Neuronal stem cell (in vitro differentiated cells): ENCODE measurements at regions not wholly inside any gene's neighbourhood (a gene's known extent, or its start where the extent isn't known, plus 50 kb on each side); places are given as distances from the start of the nearest gene placed in this dataset.

ENCODE experiments used
- DNase-seq: peaks from one replicate; pipeline ENCODE4 v3.0.0-alpha.2; 2013; ENCODE audit warnings: low spot score
- H2AFZ ChIP-seq: one replicate; pipeline ENCODE4 v1.6.1; 2013; ENCODE audit warnings: mild to moderate bottlenecking, low read length, inconsistent platforms
- H2AK5ac ChIP-seq: 2 replicates; pipeline ENCODE4 v1.6.1; 2013; ENCODE audit warnings: low read depth, mild to moderate bottlenecking, inconsistent platforms, low read length, moderate library complexity, mixed read lengths
- H2BK120ac ChIP-seq: 2 replicates; pipeline ENCODE4 v1.6.1; 2013; ENCODE audit warnings: low read depth, mild to moderate bottlenecking, inconsistent platforms, low read length, moderate library complexity, mixed read lengths
- H2BK12ac ChIP-seq: one replicate; pipeline ENCODE4 v1.6.1; 2013; ENCODE audit warnings: low read length, inconsistent platforms
- H2BK15ac ChIP-seq: 2 replicates; pipeline ENCODE4 v1.6.1; 2013; ENCODE audit warnings: mild to moderate bottlenecking, low read length, inconsistent platforms, mixed read lengths
- H2BK5ac ChIP-seq: one replicate; pipeline ENCODE4 v1.6.1; 2013; ENCODE audit warnings: inconsistent platforms, mild to moderate bottlenecking, low read length, moderate library complexity
- H3K14ac ChIP-seq: one replicate; pipeline ENCODE4 v1.6.1; 2013; ENCODE audit warnings: low read length, inconsistent platforms
- H3K18ac ChIP-seq: 2 replicates; pipeline ENCODE4 v1.6.1; 2013; ENCODE audit warnings: low read length, inconsistent platforms
- H3K23ac ChIP-seq: 2 replicates; pipeline ENCODE4 v1.6.1; 2013; ENCODE audit warnings: low read depth, mild to moderate bottlenecking, mixed read lengths, low read length, inconsistent platforms; ENCODE audit not compliant: poor library complexity
- H3K27ac ChIP-seq: replicated peaks from 3 replicates; pipeline ENCODE4 v1.5.1; 2013; ENCODE audit warnings: low read length, inconsistent platforms
- H3K27me3 ChIP-seq, 3 experiments: 2 replicates each; pipeline ENCODE4 v1.6.1; 2013; ENCODE audit warnings: low read length in 3 of 3, mild to moderate bottlenecking in 2 of 3, inconsistent platforms in 1 of 3, low read depth in 1 of 3, mixed read lengths in 1 of 3, moderate library complexity in 1 of 3; ENCODE audit not compliant: control insufficient read depth in 3 of 3, insufficient read depth in 3 of 3
- H3K36me3 ChIP-seq, 2 donors: replicated peaks in 1 of 2; 2 replicates each; pipeline ENCODE4 v1.6.1; 2013; ENCODE audit warnings: low read length in 2 of 2; ENCODE audit not compliant: control insufficient read depth in 2 of 2, insufficient read depth in 2 of 2
- H3K4ac ChIP-seq: 2 replicates; pipeline ENCODE4 v1.6.1; 2013; ENCODE audit warnings: inconsistent platforms, mild to moderate bottlenecking, low read length, moderate library complexity
- H3K4me1 ChIP-seq, 2 donors: 1 replicate in 1 of 2; 2 replicates in 1 of 2; pipeline ENCODE4 v1.6.1; 2013; ENCODE audit warnings: low read length in 2 of 2, low read depth in 1 of 2; ENCODE audit not compliant: control insufficient read depth in 2 of 2, insufficient read depth in 1 of 2
- H3K4me2 ChIP-seq: one replicate; pipeline ENCODE4 v1.6.1; 2013; ENCODE audit warnings: mild to moderate bottlenecking, low read length, inconsistent platforms; ENCODE audit not compliant: insufficient read depth, poor library complexity, severe bottlenecking
- H3K4me3 ChIP-seq, 2 donors: 2 replicates each; pipeline ENCODE4 v1.5.1; 2013; ENCODE audit warnings: low read length in 2 of 2, mild to moderate bottlenecking in 2 of 2, inconsistent platforms in 1 of 2, moderate library complexity in 1 of 2
- H3K79me1 ChIP-seq: one replicate; pipeline ENCODE4 v1.6.1; 2013; ENCODE audit warnings: low read depth, mild to moderate bottlenecking, inconsistent platforms, low read length, moderate library complexity
- H3K9ac ChIP-seq: one replicate; pipeline ENCODE4 v1.6.1; 2013; ENCODE audit warnings: mild to moderate bottlenecking, low read depth, low read length, inconsistent platforms; ENCODE audit not compliant: poor library complexity
- H3K9me3 ChIP-seq, 2 donors: replicated peaks in 1 of 2; 2 replicates each; pipeline versions ENCODE3 to v1.6.1; 2013; ENCODE audit warnings: low read length in 2 of 2, mild to moderate bottlenecking in 2 of 2, inconsistent platforms in 1 of 2, low read depth in 1 of 2, mixed read lengths in 1 of 2, moderate library complexity in 1 of 2; ENCODE audit not compliant: control insufficient read depth in 2 of 2, insufficient read depth in 1 of 2
- H4K8ac ChIP-seq: one replicate; pipeline ENCODE4 v1.6.1; 2013; ENCODE audit warnings: low read depth, mild to moderate bottlenecking, inconsistent platforms, low read length, moderate library complexity
- H4K91ac ChIP-seq: one replicate; pipeline ENCODE4 v1.6.1; 2013; ENCODE audit warnings: low read length, low read depth, mild to moderate bottlenecking, inconsistent platforms; ENCODE audit not compliant: poor library complexity
- WGBS, 2 donors: extraction: QIAGEN DNeasy Blood & Tissue Kit; methylation state at CpG; one replicate each; pipeline ENCODE4 v1.1.7; 2013; ENCODE audit warnings: missing lambda C conversion rate in 2 of 2, mixed read lengths in 1 of 2; ENCODE audit not compliant: insufficient read length in 2 of 2, insufficient replicate concordance in 1 of 2; ENCODE audit errors: extremely low coverage in 2 of 2; 5-methylcytosine and 5-hydroxymethylcytosine counted together

DNA sequence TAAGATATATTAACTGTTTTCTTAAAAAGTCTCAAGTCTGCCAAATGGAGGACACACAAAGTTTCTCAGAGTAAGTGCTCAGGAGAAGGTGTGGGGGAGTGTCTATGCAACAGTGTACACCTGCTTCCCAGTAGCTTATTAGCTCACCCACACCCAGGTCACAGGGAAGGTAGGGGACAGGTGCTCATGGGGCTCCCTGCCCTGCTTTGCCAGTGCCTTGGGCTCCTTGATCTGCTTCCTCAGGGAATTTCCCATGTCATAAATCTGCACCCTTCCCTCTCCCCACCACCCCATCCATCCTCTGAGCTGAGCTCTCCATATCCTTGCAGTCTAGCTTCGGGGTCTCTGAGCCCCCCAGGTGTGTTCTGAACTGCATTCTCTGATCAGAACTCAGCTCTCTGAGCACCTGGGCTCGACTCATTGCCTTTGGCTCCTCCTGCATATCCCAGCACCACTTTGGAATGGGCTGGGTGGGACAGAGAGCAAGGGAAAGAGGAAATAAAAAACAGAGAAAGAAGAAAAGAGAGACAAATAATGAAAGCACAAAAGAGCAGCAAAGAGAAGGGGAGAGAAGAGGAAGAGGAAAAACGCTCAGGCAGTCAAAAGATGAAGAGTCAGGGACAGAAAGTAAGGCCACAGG, 87.0 kb upstream of the ATP1B1 start:
- H3K18ac ChIP-seq, result no peak overlapping the region
- H4K8ac ChIP-seq, result no peak overlapping the region
- no peak overlapping the region for H2AFZ ChIP-seq
- H3K9me3 ChIP-seq, result no peaks in the 10 kb centered on the region
- no peaks in the 10 kb centered on the region for H3K36me3 ChIP-seq
- H2BK12ac ChIP-seq, result no peak overlapping the region
- H3K27ac ChIP-seq, result no peak overlapping the region
- no peak overlapping the region for H2BK120ac ChIP-seq
- no peak overlapping the region for H3K14ac ChIP-seq
- H2BK15ac ChIP-seq, result no peak overlapping the region
- no peaks in the 10 kb centered on the region for H3K79me1 ChIP-seq
- no peak for DNase-seq
- peaks cover 0 to 4% (median 0%) of the 10 kb centered on the region in 3 experiments for H3K27me3 ChIP-seq
- no peak overlapping the region for H2AK5ac ChIP-seq
- no peak overlapping the region for H3K4me3 ChIP-seq
- H3K4me1 ChIP-seq, result no peaks in the 10 kb centered on the region
- H3K4me2 ChIP-seq, result no peak overlapping the region
- H3K9ac ChIP-seq, result no peak overlapping the region
- no peak overlapping the region for H4K91ac ChIP-seq
- WGBS, 2 donors, result no CpG with 5 or more reads among the region's 3 CpGs
- no peak overlapping the region for H3K4ac ChIP-seq
- H3K23ac ChIP-seq, result no peak overlapping the region
- no peak overlapping the region for H2BK5ac ChIP-seq

DNA sequence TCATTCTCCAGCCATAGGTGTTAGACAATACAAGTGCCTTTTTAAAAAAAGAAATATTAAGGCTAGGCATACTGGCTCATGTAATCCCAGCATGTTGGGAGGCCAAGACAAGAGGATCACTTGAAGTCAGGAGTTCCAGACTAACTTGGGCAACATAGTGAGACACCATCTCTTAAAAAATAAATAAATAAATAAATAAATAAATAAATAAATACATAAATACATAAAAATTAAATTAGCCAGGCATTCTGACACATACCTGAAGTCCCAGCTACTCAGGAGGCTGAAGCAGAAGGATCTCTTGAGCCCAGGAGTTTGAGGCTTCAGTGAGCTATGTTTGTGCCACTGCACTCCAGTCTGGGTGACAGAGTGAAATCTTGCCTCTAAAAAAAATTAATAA, 85.8 kb upstream of the ATP1B1 start:
- H3K36me3 ChIP-seq, result no peaks in the 10 kb centered on the region

DNA sequence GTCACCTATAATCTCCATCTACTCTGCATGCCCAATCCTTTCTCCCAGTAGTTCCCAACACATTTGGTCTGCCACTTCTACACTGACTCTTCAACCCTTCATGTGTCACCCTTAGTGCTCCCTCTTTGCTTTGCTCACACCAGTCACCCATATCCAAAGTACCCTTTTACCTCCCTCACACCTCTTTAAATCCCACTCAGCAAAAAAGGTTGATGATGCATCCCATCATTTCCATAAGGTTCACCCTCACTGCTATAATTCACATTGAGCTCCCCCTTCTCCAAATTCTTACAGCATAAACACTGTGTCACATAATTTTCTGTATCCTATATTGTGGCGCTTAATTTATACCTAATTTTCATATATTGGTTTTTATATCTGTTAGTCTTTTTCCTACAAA, 83.8 kb upstream of the ATP1B1 start:
- DNase-seq, result no peak
- Histone ChIP-seq H4K8ac (no peak overlapping the region), H2BK15ac (no peak overlapping the region), H3K27ac (no peak overlapping the region), H2AK5ac (no peak overlapping the region), H3K23ac (no peak overlapping the region), H3K36me3 (no peaks in the 10 kb centered on the region), H2BK120ac (no peak overlapping the region), H3K27me3 (peaks cover 0 to 4% (median 0%) of the 10 kb centered on the region in 3 experiments), H3K79me1 (no peaks in the 10 kb centered on the region), H3K4me1 (peaks cover 0 to 7% of the 10 kb centered on the region in 2 donors), H3K14ac (no peak overlapping the region), H3K4ac (no peak overlapping the region), H3K18ac (no peak overlapping the region), H2BK12ac (no peak overlapping the region), H2AFZ (no peak overlapping the region), H3K9ac (no peak overlapping the region), H3K4me3 (no peak overlapping the region), H3K4me2 (no peak overlapping the region), H3K9me3 (no peaks in the 10 kb centered on the region), H2BK5ac (no peak overlapping the region), H4K91ac (no peak overlapping the region)
- no CpG with 5 or more reads among the region's 1 CpG for WGBS, 2 donors

More for the DNA sequence above, 85.8 kb upstream of the ATP1B1 start:
- no peaks in the 10 kb centered on the region for H3K9me3 ChIP-seq
- no peak for DNase-seq
- no peak overlapping the region for H3K14ac ChIP-seq
- peaks cover 0 to 4% (median 0%) of the 10 kb centered on the region in 3 experiments for H3K27me3 ChIP-seq
- H2AFZ ChIP-seq, result no peak overlapping the region
- H3K23ac ChIP-seq, result no peak overlapping the region
- no peak overlapping the region for H3K18ac ChIP-seq
- no peaks in the 10 kb centered on the region for H3K79me1 ChIP-seq
- H2BK15ac ChIP-seq, result no peak overlapping the region
- no peak overlapping the region for H2AK5ac ChIP-seq
- H2BK5ac ChIP-seq, result no peak overlapping the region
- H2BK12ac ChIP-seq, result no peak overlapping the region
- H3K4me3 ChIP-seq, result no peak overlapping the region
- no peak overlapping the region for H4K91ac ChIP-seq
- no peak overlapping the region for H2BK120ac ChIP-seq
- H3K4ac ChIP-seq, result no peak overlapping the region
- H3K4me1 ChIP-seq, result peaks cover 0 to 7% of the 10 kb centered on the region in 2 donors
- H3K9ac ChIP-seq, result no peak overlapping the region
- no peak overlapping the region for H4K8ac ChIP-seq
- H3K4me2 ChIP-seq, result no peak overlapping the region
- H3K27ac ChIP-seq, result no peak overlapping the region

DNA sequence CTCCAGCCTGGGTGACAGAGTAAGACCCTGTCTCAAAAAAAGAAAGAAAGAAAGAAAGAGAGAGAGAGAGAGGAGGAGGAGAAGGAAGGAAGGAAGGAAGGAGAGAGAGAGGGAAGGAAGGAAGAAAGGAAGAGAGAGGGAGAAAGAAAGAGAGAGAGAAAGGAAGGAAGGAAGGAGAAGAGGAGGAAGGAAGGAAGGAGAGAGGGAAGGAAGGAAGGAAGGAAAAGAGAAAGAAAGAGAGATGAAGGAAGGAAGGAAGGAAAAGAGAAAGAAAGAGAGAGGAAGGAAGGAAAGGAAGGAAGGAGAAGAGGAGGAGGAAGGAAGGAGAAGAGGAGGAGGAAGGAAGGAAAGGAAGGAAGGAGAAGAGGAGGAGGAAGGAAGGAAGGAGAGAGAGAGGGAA, 82.2 kb upstream of the ATP1B1 start:
- Histone ChIP-seq H3K4me1 (peaks cover 0 to 7% of the 10 kb centered on the region in 2 donors), H2BK15ac (no peak overlapping the region), H3K9me3 (no peaks in the 10 kb centered on the region), H3K4ac (no peak overlapping the region), H3K36me3 (no peaks in the 10 kb centered on the region), H2BK12ac (no peak overlapping the region), H4K91ac (no peak overlapping the region), H2BK5ac (no peak overlapping the region), H2AFZ (no peak overlapping the region), H3K4me2 (no peak overlapping the region), H2BK120ac (no peak overlapping the region), H3K14ac (no peak overlapping the region), H3K27ac (no peak overlapping the region), H3K18ac (no peak overlapping the region), H3K79me1 (no peaks in the 10 kb centered on the region), H2AK5ac (no peak overlapping the region), H3K4me3 (no peak overlapping the region), H3K27me3 (peaks cover 0 to 3% (median 0%) of the 10 kb centered on the region in 3 experiments), H3K9ac (no peak overlapping the region), H4K8ac (no peak overlapping the region), H3K23ac (no peak overlapping the region)
- no peak for DNase-seq
